ENCODE measurements at regions not wholly inside any gene's neighbourhood (a gene's known extent, or its start where the extent isn't known, plus 50 kb on each side); places are given as distances from the start of the nearest gene placed in this dataset.

DNA sequence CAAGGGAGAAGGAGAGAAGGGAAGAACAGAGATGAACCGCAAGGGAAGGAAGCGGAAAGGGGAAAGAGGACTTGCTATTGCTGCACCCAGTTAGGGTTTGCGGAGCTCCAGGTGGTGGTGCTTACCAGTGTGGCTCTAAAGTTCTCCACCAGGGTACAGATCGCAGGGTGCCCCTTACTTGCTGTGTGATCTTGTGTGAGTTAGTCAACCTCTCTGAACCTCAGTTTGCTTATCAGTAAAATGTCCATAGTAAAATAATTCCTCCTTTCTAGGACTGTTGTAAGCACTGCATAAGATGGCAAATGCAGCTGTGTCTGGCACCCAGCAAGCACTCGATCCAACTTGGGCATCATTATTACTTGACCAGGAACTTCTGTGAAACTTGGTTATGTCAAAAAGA is 230.7 kb upstream of the CDH5 start:
- no peak for DNase-seq
- 90% methylated on average over 3 of the region's 5 CpGs for WGBS (ENCODE audit: insufficient coverage)

DNA sequence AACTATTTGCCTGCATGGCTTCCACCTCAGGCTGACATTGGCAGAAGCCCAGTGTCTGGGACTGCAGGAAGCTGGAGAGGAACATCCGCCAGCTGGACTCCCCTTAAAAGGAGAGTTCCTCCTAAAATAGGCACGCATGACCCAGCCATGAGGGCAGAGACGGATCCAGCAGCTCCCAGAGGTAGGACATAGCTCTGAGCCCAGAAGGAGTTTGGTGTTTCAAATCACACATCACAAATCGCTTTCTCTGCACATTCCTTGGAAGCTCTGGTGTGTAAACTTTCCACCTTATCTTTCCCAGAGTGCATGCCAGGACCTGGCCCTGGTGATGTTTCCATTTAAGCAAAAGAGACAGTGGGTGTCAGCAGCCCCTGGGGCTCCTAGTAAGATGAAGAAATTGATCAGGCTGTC is 231.1 kb upstream of the CDH5 start:
- H3K4me1 ChIP-seq (ENCODE audit: control insufficient read depth, insufficient read depth, low read length) = peaks cover 13% of the 10 kb centered on the region
- peak; percentile 56 for DNase-seq
- no peaks in the 10 kb centered on the region for H3K36me3 ChIP-seq (ENCODE audit: control insufficient read depth, insufficient read depth, low read length)
- H3K4me3 ChIP-seq (ENCODE audit: low read length) = no peak overlapping the region
- H3K27ac ChIP-seq (ENCODE audit: low read length) = no peak overlapping the region
- H3K9me3 ChIP-seq (replicated peaks; ENCODE audit: control insufficient read depth, low read depth, low read length) = no peaks in the 10 kb centered on the region
- H3K27me3 ChIP-seq (ENCODE audit: control insufficient read depth, insufficient read depth, low read length) = peaks cover 3% of the 10 kb centered on the region
- 50% methylated on average over 2 of the region's 4 CpGs for WGBS (ENCODE audit: insufficient coverage)

More for the DNA sequence above, 230.7 kb upstream of the CDH5 start:
- no peak overlapping the region for H3K4me3 ChIP-seq (ENCODE audit: low read length)
- H3K27ac ChIP-seq (ENCODE audit: low read length) = no peak overlapping the region
- peaks cover 13% of the 10 kb centered on the region for H3K4me1 ChIP-seq (ENCODE audit: control insufficient read depth, insufficient read depth, low read length)
- H3K9me3 ChIP-seq (replicated peaks; ENCODE audit: control insufficient read depth, low read depth, low read length) = no peaks in the 10 kb centered on the region
- H3K36me3 ChIP-seq (ENCODE audit: control insufficient read depth, insufficient read depth, low read length) = no peaks in the 10 kb centered on the region
- peaks cover 3% of the 10 kb centered on the region for H3K27me3 ChIP-seq (ENCODE audit: control insufficient read depth, insufficient read depth, low read length)

- 90% methylated on average over 3 of the region's 5 CpGs for WGBS (ENCODE audit: insufficient coverage)
- Histone ChIP-seq H3K4me3 (ENCODE audit: low read length) (no peak overlapping the region), H3K27ac (ENCODE audit: low read length) (no peak overlapping the region), H3K27me3 (ENCODE audit: control insufficient read depth, insufficient read depth, low read length) (peaks cover 3% of the 10 kb centered on the region), H3K4me1 (ENCODE audit: control insufficient read depth, insufficient read depth, low read length) (peaks cover 13% of the 10 kb centered on the region), H3K36me3 (ENCODE audit: control insufficient read depth, insufficient read depth, low read length) (no peaks in the 10 kb centered on the region), H3K9me3 (replicated peaks; ENCODE audit: control insufficient read depth, low read depth, low read length) (no peaks in the 10 kb centered on the region)
- no peak for DNase-seq
Observed at GRCh38 chr16:66134875-66135274, 231.6 kb upstream of the CDH5 start.

GRCh38 chr16:66133643-66134338 is 232.7 kb upstream of the CDH5 start:
- 72% methylated on average over 3 of the region's 6 CpGs for WGBS (ENCODE audit: insufficient coverage)
- H3K4me1 ChIP-seq (ENCODE audit: control insufficient read depth, insufficient read depth, low read length) = peaks cover 17% of the 10 kb centered on the region
- H3K27ac ChIP-seq (ENCODE audit: low read length) = no peak overlapping the region
- H3K9me3 ChIP-seq (replicated peaks; ENCODE audit: control insufficient read depth, low read depth, low read length) = no peaks in the 10 kb centered on the region
- DNase-seq = no peak
- H3K27me3 ChIP-seq (ENCODE audit: control insufficient read depth, insufficient read depth, low read length) = peaks cover 6% of the 10 kb centered on the region
- H3K4me3 ChIP-seq (ENCODE audit: low read length) = no peak overlapping the region
- no peaks in the 10 kb centered on the region for H3K36me3 ChIP-seq (ENCODE audit: control insufficient read depth, insufficient read depth, low read length)

DNA sequence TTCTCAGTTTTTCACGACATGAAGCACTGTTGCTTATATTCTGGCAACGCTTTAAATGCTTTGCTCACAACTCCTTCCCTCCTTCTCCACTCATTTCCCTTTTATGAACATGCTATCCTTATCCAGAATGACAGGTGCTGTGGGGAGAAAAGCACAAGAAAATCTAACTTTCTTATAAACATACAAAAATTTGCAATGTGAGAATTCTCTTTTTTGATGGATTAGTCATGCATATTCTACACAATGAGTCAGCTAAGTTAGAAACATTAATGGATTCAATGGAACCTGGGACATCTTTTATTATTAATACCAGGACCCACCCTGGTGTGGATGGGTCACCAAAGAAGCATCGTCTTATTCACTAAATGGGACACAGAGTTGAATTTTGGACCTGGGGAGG is 234.6 kb upstream of the CDH5 start:
- Histone ChIP-seq H3K27me3 (ENCODE audit: control insufficient read depth, insufficient read depth, low read length) (peaks cover 9% of the 10 kb centered on the region), H3K36me3 (ENCODE audit: control insufficient read depth, insufficient read depth, low read length) (no peaks in the 10 kb centered on the region), H3K4me1 (ENCODE audit: control insufficient read depth, insufficient read depth, low read length) (peaks cover 31% of the 10 kb centered on the region), H3K9me3 (replicated peaks; ENCODE audit: control insufficient read depth, low read depth, low read length) (no peaks in the 10 kb centered on the region), H3K27ac (ENCODE audit: low read length) (no peak overlapping the region), H3K4me3 (ENCODE audit: low read length) (no peak overlapping the region)
- no CpG with 5 or more reads among the region's 3 CpGs for WGBS (ENCODE audit: insufficient coverage)
- DNase-seq = no peak

- Histone ChIP-seq H3K9me3 (replicated peaks; ENCODE audit: control insufficient read depth, low read depth, low read length) (no peaks in the 10 kb centered on the region), H3K27ac (ENCODE audit: low read length) (no peak overlapping the region), H3K36me3 (ENCODE audit: control insufficient read depth, insufficient read depth, low read length) (no peaks in the 10 kb centered on the region), H3K4me1 (ENCODE audit: control insufficient read depth, insufficient read depth, low read length) (peaks cover 31% of the 10 kb centered on the region), H3K27me3 (ENCODE audit: control insufficient read depth, insufficient read depth, low read length) (peaks cover 9% of the 10 kb centered on the region), H3K4me3 (ENCODE audit: low read length) (no peak overlapping the region)
- DNase-seq = no peak
- WGBS (ENCODE audit: insufficient coverage) = 96% methylated on average over 2 of the region's 5 CpGs
Observed at GRCh38 chr16:66131156-66131807, 235.2 kb upstream of the CDH5 start.

- Histone ChIP-seq H3K4me1 (ENCODE audit: control insufficient read depth, insufficient read depth, low read length) (peaks cover 27% of the 10 kb centered on the region), H3K36me3 (ENCODE audit: control insufficient read depth, insufficient read depth, low read length) (no peaks in the 10 kb centered on the region), H3K9me3 (replicated peaks; ENCODE audit: control insufficient read depth, low read depth, low read length) (no peaks in the 10 kb centered on the region), H3K27me3 (ENCODE audit: control insufficient read depth, insufficient read depth, low read length) (peaks cover 12% of the 10 kb centered on the region), H3K4me3 (ENCODE audit: low read length) (no peak overlapping the region), H3K27ac (ENCODE audit: low read length) (no peak overlapping the region)
- 69% methylated on average over 2 of the region's 5 CpGs for WGBS (ENCODE audit: insufficient coverage)
- DNase-seq = no peak
Observed at GRCh38 chr16:66130296-66130905, 236.1 kb upstream of the CDH5 start.

- no peaks in the 10 kb centered on the region for H3K36me3 ChIP-seq (ENCODE audit: control insufficient read depth, insufficient read depth, low read length)
- H3K4me1 ChIP-seq (ENCODE audit: control insufficient read depth, insufficient read depth, low read length) = peaks cover 18% of the 10 kb centered on the region
- H3K27me3 ChIP-seq (ENCODE audit: control insufficient read depth, insufficient read depth, low read length) = peaks cover 12% of the 10 kb centered on the region
- no peak for DNase-seq
- H3K4me3 ChIP-seq (ENCODE audit: low read length) = no peak overlapping the region
- no peaks in the 10 kb centered on the region for H3K9me3 ChIP-seq (replicated peaks; ENCODE audit: control insufficient read depth, low read depth, low read length)
- WGBS (ENCODE audit: insufficient coverage) = 59% methylated on average over 2 of the region's 4 CpGs
- H3K27ac ChIP-seq (ENCODE audit: low read length) = no peak overlapping the region
Observed at GRCh38 chr16:66129196-66129595, 237.3 kb upstream of the CDH5 start.

GRCh38 chr16:66128371-66128770 is 238.1 kb upstream of the CDH5 start:
- peaks cover 11% of the 10 kb centered on the region for H3K27me3 ChIP-seq (ENCODE audit: control insufficient read depth, insufficient read depth, low read length)
- 33% methylated on average over 2 of the region's 7 CpGs for WGBS (ENCODE audit: insufficient coverage)
- peaks cover 18% of the 10 kb centered on the region for H3K4me1 ChIP-seq (ENCODE audit: control insufficient read depth, insufficient read depth, low read length)
- no peaks in the 10 kb centered on the region for H3K36me3 ChIP-seq (ENCODE audit: control insufficient read depth, insufficient read depth, low read length)
- H3K4me3 ChIP-seq (ENCODE audit: low read length) = no peak overlapping the region
- DNase-seq = peak; percentile 25
- H3K9me3 ChIP-seq (replicated peaks; ENCODE audit: control insufficient read depth, low read depth, low read length) = no peaks in the 10 kb centered on the region
- H3K27ac ChIP-seq (ENCODE audit: low read length) = no peak overlapping the region

- DNase-seq = peak; percentile 37
- Histone ChIP-seq H3K27me3 (ENCODE audit: control insufficient read depth, insufficient read depth, low read length) (peaks cover 9% of the 10 kb centered on the region), H3K4me1 (ENCODE audit: control insufficient read depth, insufficient read depth, low read length) (peaks cover 18% of the 10 kb centered on the region)
Observed at GRCh38 chr16:66127459-66128370, 238.8 kb upstream of the CDH5 start.

More at GRCh38 chr16:66127459-66128370, 238.8 kb upstream of the CDH5 start:
- Histone ChIP-seq H3K36me3 (ENCODE audit: control insufficient read depth, insufficient read depth, low read length) (no peaks in the 10 kb centered on the region), H3K27ac (ENCODE audit: low read length) (no peak overlapping the region), H3K4me3 (ENCODE audit: low read length) (no peak overlapping the region), H3K9me3 (replicated peaks; ENCODE audit: control insufficient read depth, low read depth, low read length) (no peaks in the 10 kb centered on the region)
- 31% methylated on average over 13 of the region's 26 CpGs for WGBS (ENCODE audit: insufficient coverage)

Data from muscle of leg (tissue), 3 donors.